ENCODE measurements at regions not wholly inside any gene's neighbourhood (a gene's known extent, or its start where the extent isn't known, plus 50 kb on each side); places are given as distances from the start of the nearest gene placed in this dataset.

DNA sequence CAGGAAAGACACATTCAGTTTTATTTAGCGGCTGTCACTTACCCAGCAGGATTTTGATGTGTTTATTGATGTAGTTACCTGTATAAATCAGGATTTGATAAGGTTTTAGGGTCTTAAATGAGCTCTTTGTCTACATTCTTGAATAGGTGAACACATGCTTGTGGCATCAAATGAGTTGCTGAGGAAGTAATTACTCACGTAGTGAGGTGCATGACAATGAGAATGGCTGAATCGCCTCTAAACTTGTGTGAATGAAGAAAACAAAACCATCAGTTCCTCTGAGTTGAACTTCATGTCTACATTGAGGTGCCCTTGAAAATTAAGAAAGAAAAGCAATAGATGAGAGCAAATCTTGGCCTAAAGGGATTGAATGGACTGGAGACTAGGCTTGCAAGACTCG, 245.6 kb upstream of the SATB1 start:
- TF ChIP-seq, protein P1, sequence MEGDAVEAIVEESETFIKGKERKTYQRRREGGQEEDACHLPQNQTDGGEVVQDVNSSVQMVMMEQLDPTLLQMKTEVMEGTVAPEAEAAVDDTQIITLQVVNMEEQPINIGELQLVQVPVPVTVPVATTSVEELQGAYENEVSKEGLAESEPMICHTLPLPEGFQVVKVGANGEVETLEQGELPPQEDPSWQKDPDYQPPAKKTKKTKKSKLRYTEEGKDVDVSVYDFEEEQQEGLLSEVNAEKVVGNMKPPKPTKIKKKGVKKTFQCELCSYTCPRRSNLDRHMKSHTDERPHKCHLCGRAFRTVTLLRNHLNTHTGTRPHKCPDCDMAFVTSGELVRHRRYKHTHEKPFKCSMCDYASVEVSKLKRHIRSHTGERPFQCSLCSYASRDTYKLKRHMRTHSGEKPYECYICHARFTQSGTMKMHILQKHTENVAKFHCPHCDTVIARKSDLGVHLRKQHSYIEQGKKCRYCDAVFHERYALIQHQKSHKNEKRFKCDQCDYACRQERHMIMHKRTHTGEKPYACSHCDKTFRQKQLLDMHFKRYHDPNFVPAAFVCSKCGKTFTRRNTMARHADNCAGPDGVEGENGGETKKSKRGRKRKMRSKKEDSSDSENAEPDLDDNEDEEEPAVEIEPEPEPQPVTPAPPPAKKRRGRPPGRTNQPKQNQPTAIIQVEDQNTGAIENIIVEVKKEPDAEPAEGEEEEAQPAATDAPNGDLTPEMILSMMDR (IDR thresholded peaks at IDR 0.05; ENCODE audit: borderline replicate concordance, extremely low read depth, low read length, poor library complexity, severe bottlenecking): no peak
- TF ChIP-seq EZH2 (IDR thresholded peaks at IDR 0.05; ENCODE audit: borderline replicate concordance, low read depth, low read length, severe bottlenecking): no peak

All from DND-41 (cell line).